ENCODE measurements at regions not wholly inside any gene's neighbourhood (a gene's known extent, or its start where the extent isn't known, plus 50 kb on each side); places are given as distances from the start of the nearest gene placed in this dataset.
A peak's percentile ranks its signal among the peaks of the same experiment; 100 is the strongest.

DNA sequence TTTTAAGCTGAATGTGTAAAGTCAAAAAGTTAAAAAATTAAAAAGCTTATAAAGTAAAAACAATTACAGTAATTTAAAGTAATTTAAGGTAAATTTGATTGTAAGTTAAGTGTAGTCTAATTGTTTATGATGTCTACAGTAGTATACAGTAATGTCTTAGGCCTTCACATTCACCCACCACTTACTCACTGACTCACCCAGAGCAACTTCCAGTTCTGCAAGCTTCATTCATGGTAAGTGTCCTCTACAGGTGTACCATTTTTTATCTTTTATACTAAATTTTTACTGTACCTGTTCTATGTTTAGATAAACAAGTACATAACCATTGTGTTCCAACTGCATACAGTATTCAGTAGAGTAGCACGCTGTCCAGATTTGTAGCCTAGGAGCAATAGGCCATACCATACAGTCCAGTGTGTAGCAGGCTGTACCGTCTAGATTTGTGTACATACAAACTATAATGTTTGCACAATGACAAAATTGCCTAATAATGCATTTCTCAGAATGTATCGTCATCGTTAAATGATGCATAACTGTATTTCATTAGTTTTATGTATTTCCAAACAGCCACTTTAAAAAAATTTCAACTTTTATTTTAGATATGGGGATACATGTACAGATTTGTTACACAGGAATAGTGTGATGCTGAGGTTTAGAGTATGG, 319.3 kb downstream of the DYSF start:
- TF ChIP-seq, protein P1, sequence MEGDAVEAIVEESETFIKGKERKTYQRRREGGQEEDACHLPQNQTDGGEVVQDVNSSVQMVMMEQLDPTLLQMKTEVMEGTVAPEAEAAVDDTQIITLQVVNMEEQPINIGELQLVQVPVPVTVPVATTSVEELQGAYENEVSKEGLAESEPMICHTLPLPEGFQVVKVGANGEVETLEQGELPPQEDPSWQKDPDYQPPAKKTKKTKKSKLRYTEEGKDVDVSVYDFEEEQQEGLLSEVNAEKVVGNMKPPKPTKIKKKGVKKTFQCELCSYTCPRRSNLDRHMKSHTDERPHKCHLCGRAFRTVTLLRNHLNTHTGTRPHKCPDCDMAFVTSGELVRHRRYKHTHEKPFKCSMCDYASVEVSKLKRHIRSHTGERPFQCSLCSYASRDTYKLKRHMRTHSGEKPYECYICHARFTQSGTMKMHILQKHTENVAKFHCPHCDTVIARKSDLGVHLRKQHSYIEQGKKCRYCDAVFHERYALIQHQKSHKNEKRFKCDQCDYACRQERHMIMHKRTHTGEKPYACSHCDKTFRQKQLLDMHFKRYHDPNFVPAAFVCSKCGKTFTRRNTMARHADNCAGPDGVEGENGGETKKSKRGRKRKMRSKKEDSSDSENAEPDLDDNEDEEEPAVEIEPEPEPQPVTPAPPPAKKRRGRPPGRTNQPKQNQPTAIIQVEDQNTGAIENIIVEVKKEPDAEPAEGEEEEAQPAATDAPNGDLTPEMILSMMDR (IDR thresholded peaks at IDR 0.05) = no peak

DNA sequence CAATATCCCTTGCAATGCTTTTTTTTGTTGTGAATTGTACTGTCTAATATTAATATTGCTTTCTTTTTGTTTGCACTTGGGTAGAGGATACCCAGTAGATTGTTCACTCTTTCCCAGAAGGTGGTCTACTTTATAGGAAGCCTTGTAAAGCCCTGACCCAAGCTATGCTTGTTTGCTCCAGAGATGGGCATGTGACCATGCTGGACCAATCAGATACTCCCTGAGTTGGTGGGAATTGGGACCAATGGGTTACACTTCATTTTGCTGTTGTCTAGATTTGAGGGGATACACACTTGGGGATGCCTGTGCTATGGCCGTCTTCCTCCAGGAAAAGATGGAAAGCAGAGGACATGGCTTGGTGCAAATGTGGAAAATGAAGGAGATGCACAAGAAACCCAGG, 314.3 kb downstream of the DYSF start:
- no peak for DNase-seq (ENCODE audit: low spot score)
- TF ChIP-seq, protein P1 (IDR thresholded peaks at IDR 0.05) = no peak
- no peak for ATAC-seq (ENCODE audit: insufficient number of reproducible peaks, low FRiP score, low read depth)
- Histone ChIP-seq H3K36me3 (no peaks in the 10 kb centered on the region), H3K4me1 (ENCODE audit: control insufficient read depth in 1 of 2, low read depth in 2 of 2) (no peaks in the 10 kb centered on the region), H3K27me3 (replicated peaks; ENCODE audit: insufficient read depth) (no peaks in the 10 kb centered on the region), H3K4me3 (no peak overlapping the region), H3K27ac (no peak overlapping the region), H3K9me3 (peaks cover 9% of the 10 kb centered on the region)

More for the DNA sequence above, 319.3 kb downstream of the DYSF start:
- no peak for DNase-seq (ENCODE audit: low spot score)
- no peaks in the 10 kb centered on the region for H3K27me3 ChIP-seq (replicated peaks; ENCODE audit: insufficient read depth)
- H3K4me1 ChIP-seq (ENCODE audit: control insufficient read depth in 1 of 2, low read depth in 2 of 2) = peaks cover 0 to 4% of the 10 kb centered on the region in 2 donors
- H3K4me3 ChIP-seq = no peak overlapping the region
- ATAC-seq (ENCODE audit: insufficient number of reproducible peaks, low FRiP score, low read depth) = no peak
- no peak overlapping the region for H3K27ac ChIP-seq
- H3K36me3 ChIP-seq = no peaks in the 10 kb centered on the region
- peaks cover 9% of the 10 kb centered on the region for H3K9me3 ChIP-seq

GRCh38 chr2:71759060-71759459, 305.7 kb downstream of the DYSF start:
- H3K36me3 ChIP-seq = no peaks in the 10 kb centered on the region
- no peak for DNase-seq (ENCODE audit: low spot score)
- TF ChIP-seq, protein P1 (IDR thresholded peaks at IDR 0.05) = no peak
- H3K27ac ChIP-seq = no peak overlapping the region
- H3K4me3 ChIP-seq = no peak overlapping the region
- no peaks in the 10 kb centered on the region for H3K27me3 ChIP-seq (replicated peaks; ENCODE audit: insufficient read depth)
- no peaks in the 10 kb centered on the region for H3K9me3 ChIP-seq
- no peak for ATAC-seq (ENCODE audit: insufficient number of reproducible peaks, low FRiP score, low read depth)
- peaks cover 0 to 12% of the 10 kb centered on the region in 2 donors for H3K4me1 ChIP-seq (ENCODE audit: control insufficient read depth in 1 of 2, low read depth in 2 of 2)

DNA sequence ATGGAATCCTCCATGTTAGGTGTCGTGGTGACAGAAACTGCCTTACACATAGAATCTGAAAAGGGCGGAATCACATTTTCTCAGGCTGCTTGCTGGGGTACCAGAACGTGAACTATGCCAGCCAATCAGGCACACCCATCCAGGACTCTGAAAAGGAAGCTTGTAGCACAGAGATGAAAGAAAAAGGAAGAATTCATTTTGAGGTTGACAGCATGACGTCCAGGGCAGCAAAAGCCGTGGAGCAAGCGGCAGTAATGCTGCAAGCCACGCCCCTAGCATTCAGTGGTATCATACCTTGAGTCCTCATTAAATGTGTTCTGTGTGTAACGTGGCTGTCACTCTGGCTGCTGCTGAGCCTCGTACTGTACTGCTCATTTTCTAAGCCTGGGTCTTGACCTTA, 304.0 kb downstream of the DYSF start:
- TF ChIP-seq, protein P1 (IDR thresholded peaks at IDR 0.05) = no peak
- Histone ChIP-seq H3K27me3 (replicated peaks; ENCODE audit: insufficient read depth) (no peaks in the 10 kb centered on the region), H3K27ac (no peak overlapping the region), H3K9me3 (no peaks in the 10 kb centered on the region), H3K4me3 (no peak overlapping the region), H3K4me1 (ENCODE audit: control insufficient read depth in 1 of 2, low read depth in 2 of 2) (peaks cover 0 to 12% of the 10 kb centered on the region in 2 donors), H3K36me3 (no peaks in the 10 kb centered on the region)
- DNase-seq (ENCODE audit: low spot score) = no peak
- ATAC-seq (ENCODE audit: insufficient number of reproducible peaks, low FRiP score, low read depth) = no peak

DNA sequence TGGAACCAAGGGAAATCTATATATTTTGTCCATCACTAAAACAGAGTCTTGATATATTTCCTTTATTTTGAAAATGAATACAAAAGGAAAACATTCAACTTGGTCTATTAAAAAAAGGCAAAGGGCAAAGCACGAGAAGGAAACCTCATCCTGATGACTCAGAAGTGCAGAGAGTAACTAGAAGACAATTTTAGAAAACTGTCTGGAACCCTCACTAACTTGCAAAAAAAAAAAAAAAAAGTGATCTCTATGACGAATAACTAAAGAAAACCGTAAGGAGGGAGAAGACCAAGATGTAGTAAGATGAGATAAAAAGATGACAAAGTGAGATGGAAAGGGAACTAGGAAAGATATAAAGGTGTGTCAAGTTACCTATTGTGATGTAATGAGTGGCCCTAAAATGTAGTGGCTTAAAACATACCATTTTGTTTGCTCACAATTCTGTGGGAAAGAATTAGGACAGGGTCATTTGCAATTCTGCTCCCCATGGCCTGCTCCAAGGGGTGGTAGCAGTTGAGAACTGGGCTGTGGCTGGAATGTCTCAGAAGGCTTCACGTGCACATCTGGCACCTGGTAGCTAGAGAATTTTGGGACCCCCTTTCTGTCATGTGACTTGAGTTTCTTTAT, 303.0 kb downstream of the DYSF start:
- H3K27ac ChIP-seq = peak overlapping the region in 1 of 2 donors; percentile 8
- DNase-seq (ENCODE audit: low spot score) (no peak), ATAC-seq (ENCODE audit: insufficient number of reproducible peaks, low FRiP score, low read depth) (no peak)
- peaks cover 0 to 12% of the 10 kb centered on the region in 2 donors for H3K4me1 ChIP-seq (ENCODE audit: control insufficient read depth in 1 of 2, low read depth in 2 of 2)
- no peaks in the 10 kb centered on the region for H3K36me3 ChIP-seq
- H3K27me3 ChIP-seq (replicated peaks; ENCODE audit: insufficient read depth) = no peaks in the 10 kb centered on the region
- TF ChIP-seq, protein P1 (IDR thresholded peaks at IDR 0.05) = no peak
- H3K9me3 ChIP-seq = no peaks in the 10 kb centered on the region
- no peak overlapping the region for H3K4me3 ChIP-seq

Data from thoracic aorta (tissue), 2 donors.